ENCODE measurements at regions not wholly inside any gene's neighbourhood (a gene's known extent, or its start where the extent isn't known, plus 50 kb on each side); places are given as distances from the start of the nearest gene placed in this dataset.

- no peaks in the 10 kb centered on the region for H3K9me3 Mint-ChIP-seq
- no peaks in the 10 kb centered on the region for H3K36me3 Mint-ChIP-seq (ENCODE audit: low read depth)
- DNase-seq (ENCODE audit: low spot score) = no peak
- no peaks in the 10 kb centered on the region for H3K27me3 Mint-ChIP-seq (ENCODE audit: insufficient read depth)
- H3K4me1 Mint-ChIP-seq (ENCODE audit: low read depth) = no peaks in the 10 kb centered on the region
- no peak overlapping the region for H3K4me3 Mint-ChIP-seq
- no peak overlapping the region for H3K27ac Mint-ChIP-seq
- intact Hi-C loops (cut with micrococcal nuclease) = no loop called here
These were observed 150.8 kb upstream of the ARPP21 start for GRCh38 chr3:35488526-35488925.

GRCh38 chr3:35492841-35493240 lies 146.5 kb upstream of the ARPP21 start:
- no peaks in the 10 kb centered on the region for H3K36me3 Mint-ChIP-seq (ENCODE audit: low read depth)
- H3K4me1 Mint-ChIP-seq (ENCODE audit: low read depth) = no peaks in the 10 kb centered on the region
- no peak overlapping the region for H3K4me3 Mint-ChIP-seq
- H3K9me3 Mint-ChIP-seq = no peaks in the 10 kb centered on the region
- no peaks in the 10 kb centered on the region for H3K27me3 Mint-ChIP-seq (ENCODE audit: insufficient read depth)
- no peak for DNase-seq (ENCODE audit: low spot score)
- intact Hi-C loops (cut with micrococcal nuclease) = no loop called here
- H3K27ac Mint-ChIP-seq = no peak overlapping the region

- no peak for DNase-seq (ENCODE audit: low spot score)
- Mint-ChIP-seq H3K36me3 (ENCODE audit: low read depth) (no peaks in the 10 kb centered on the region), H3K27me3 (ENCODE audit: insufficient read depth) (no peaks in the 10 kb centered on the region), H3K4me3 (no peak overlapping the region), H3K27ac (no peak overlapping the region), H3K4me1 (ENCODE audit: low read depth) (no peaks in the 10 kb centered on the region), H3K9me3 (no peaks in the 10 kb centered on the region)
- intact Hi-C loops (cut with micrococcal nuclease) = no loop called here
These were observed 140.7 kb upstream of the ARPP21 start for GRCh38 chr3:35498506-35499210.

- Mint-ChIP-seq H3K4me3 (no peak overlapping the region), H3K27ac (no peak overlapping the region), H3K27me3 (ENCODE audit: insufficient read depth) (no peaks in the 10 kb centered on the region), H3K4me1 (ENCODE audit: low read depth) (no peaks in the 10 kb centered on the region), H3K9me3 (no peaks in the 10 kb centered on the region), H3K36me3 (ENCODE audit: low read depth) (no peaks in the 10 kb centered on the region)
- intact Hi-C loops (cut with micrococcal nuclease) = no loop called here
- no peak for DNase-seq (ENCODE audit: low spot score)
These were observed 138.5 kb upstream of the ARPP21 start for GRCh38 chr3:35500641-35501350.

- H3K27me3 Mint-ChIP-seq (ENCODE audit: insufficient read depth) = no peaks in the 10 kb centered on the region
- no peak for DNase-seq (ENCODE audit: low spot score)
- intact Hi-C loops (cut with micrococcal nuclease) = no loop called here
- no peaks in the 10 kb centered on the region for H3K4me1 Mint-ChIP-seq (ENCODE audit: low read depth)
- no peak overlapping the region for H3K27ac Mint-ChIP-seq
- no peak overlapping the region for H3K4me3 Mint-ChIP-seq
- H3K9me3 Mint-ChIP-seq = no peaks in the 10 kb centered on the region
- no peaks in the 10 kb centered on the region for H3K36me3 Mint-ChIP-seq (ENCODE audit: low read depth)
These were observed 136.6 kb upstream of the ARPP21 start for GRCh38 chr3:35502699-35503098.

GRCh38 chr3:35505181-35505580 lies 134.1 kb upstream of the ARPP21 start:
- no peak for DNase-seq (ENCODE audit: low spot score)
- no peaks in the 10 kb centered on the region for H3K9me3 Mint-ChIP-seq
- H3K4me3 Mint-ChIP-seq = no peak overlapping the region
- no peak overlapping the region for H3K27ac Mint-ChIP-seq
- H3K36me3 Mint-ChIP-seq (ENCODE audit: low read depth) = no peaks in the 10 kb centered on the region
- intact Hi-C loops (cut with micrococcal nuclease) = no loop called here
- no peaks in the 10 kb centered on the region for H3K4me1 Mint-ChIP-seq (ENCODE audit: low read depth)
- H3K27me3 Mint-ChIP-seq (ENCODE audit: insufficient read depth) = no peaks in the 10 kb centered on the region

- no peak for DNase-seq (ENCODE audit: low spot score)
- Mint-ChIP-seq H3K36me3 (ENCODE audit: low read depth) (no peaks in the 10 kb centered on the region), H3K4me1 (ENCODE audit: low read depth) (no peaks in the 10 kb centered on the region), H3K27ac (no peak overlapping the region), H3K27me3 (ENCODE audit: insufficient read depth) (no peaks in the 10 kb centered on the region), H3K9me3 (no peaks in the 10 kb centered on the region), H3K4me3 (no peak overlapping the region)
- intact Hi-C loops (cut with micrococcal nuclease) = no loop called here
These were observed 133.6 kb upstream of the ARPP21 start for GRCh38 chr3:35505772-35506171.

GRCh38 chr3:35519936-35520335 lies 119.4 kb upstream of the ARPP21 start:
- H3K36me3 Mint-ChIP-seq (ENCODE audit: low read depth) = no peaks in the 10 kb centered on the region
- DNase-seq (ENCODE audit: low spot score) = no peak
- no peak overlapping the region for H3K4me3 Mint-ChIP-seq
- H3K27me3 Mint-ChIP-seq (ENCODE audit: insufficient read depth) = no peaks in the 10 kb centered on the region
- intact Hi-C loops (cut with micrococcal nuclease) = no loop called here
- no peaks in the 10 kb centered on the region for H3K4me1 Mint-ChIP-seq (ENCODE audit: low read depth)
- no peak overlapping the region for H3K27ac Mint-ChIP-seq
- no peaks in the 10 kb centered on the region for H3K9me3 Mint-ChIP-seq

GRCh38 chr3:35521196-35521595 lies 118.1 kb upstream of the ARPP21 start:
- H3K4me1 Mint-ChIP-seq (ENCODE audit: low read depth) = no peaks in the 10 kb centered on the region
- no peaks in the 10 kb centered on the region for H3K9me3 Mint-ChIP-seq
- H3K36me3 Mint-ChIP-seq (ENCODE audit: low read depth) = no peaks in the 10 kb centered on the region
- H3K27ac Mint-ChIP-seq = no peak overlapping the region
- H3K27me3 Mint-ChIP-seq (ENCODE audit: insufficient read depth) = no peaks in the 10 kb centered on the region
- no peak for DNase-seq (ENCODE audit: low spot score)
- H3K4me3 Mint-ChIP-seq = no peak overlapping the region
- intact Hi-C loops (cut with micrococcal nuclease) = no loop called here

- Mint-ChIP-seq H3K4me3 (no peak overlapping the region), H3K27ac (no peak overlapping the region), H3K9me3 (no peaks in the 10 kb centered on the region), H3K27me3 (ENCODE audit: insufficient read depth) (no peaks in the 10 kb centered on the region), H3K36me3 (ENCODE audit: low read depth) (no peaks in the 10 kb centered on the region), H3K4me1 (ENCODE audit: low read depth) (no peaks in the 10 kb centered on the region)
- intact Hi-C loops (cut with micrococcal nuclease) = no loop called here
- no peak for DNase-seq (ENCODE audit: low spot score)
These were observed 116.9 kb upstream of the ARPP21 start for GRCh38 chr3:35522450-35522849.

GRCh38 chr3:35523074-35523473 lies 116.3 kb upstream of the ARPP21 start:
- intact Hi-C loops (cut with micrococcal nuclease) = no loop called here
- DNase-seq (ENCODE audit: low spot score) = no peak
- no peaks in the 10 kb centered on the region for H3K9me3 Mint-ChIP-seq
- no peak overlapping the region for H3K4me3 Mint-ChIP-seq
- no peaks in the 10 kb centered on the region for H3K36me3 Mint-ChIP-seq (ENCODE audit: low read depth)
- no peaks in the 10 kb centered on the region for H3K4me1 Mint-ChIP-seq (ENCODE audit: low read depth)
- no peaks in the 10 kb centered on the region for H3K27me3 Mint-ChIP-seq (ENCODE audit: insufficient read depth)
- H3K27ac Mint-ChIP-seq = no peak overlapping the region

- DNase-seq (ENCODE audit: low spot score) = no peak
- no peaks in the 10 kb centered on the region for H3K4me1 Mint-ChIP-seq (ENCODE audit: low read depth)
- intact Hi-C loops (cut with micrococcal nuclease) = no loop called here
- no peak overlapping the region for H3K27ac Mint-ChIP-seq
- H3K36me3 Mint-ChIP-seq (ENCODE audit: low read depth) = no peaks in the 10 kb centered on the region
- H3K27me3 Mint-ChIP-seq (ENCODE audit: insufficient read depth) = no peaks in the 10 kb centered on the region
- no peak overlapping the region for H3K4me3 Mint-ChIP-seq
- H3K9me3 Mint-ChIP-seq = no peaks in the 10 kb centered on the region
These were observed 115.5 kb upstream of the ARPP21 start for GRCh38 chr3:35523838-35524237.

GRCh38 chr3:35524856-35525255 lies 114.5 kb upstream of the ARPP21 start:
- Mint-ChIP-seq H3K4me3 (no peak overlapping the region), H3K4me1 (ENCODE audit: low read depth) (no peaks in the 10 kb centered on the region), H3K36me3 (ENCODE audit: low read depth) (no peaks in the 10 kb centered on the region), H3K9me3 (no peaks in the 10 kb centered on the region), H3K27ac (no peak overlapping the region), H3K27me3 (ENCODE audit: insufficient read depth) (no peaks in the 10 kb centered on the region)
- intact Hi-C loops (cut with micrococcal nuclease) = no loop called here
- DNase-seq (ENCODE audit: low spot score) = no peak
